Neutrophil (primary cell): ENCODE measurements at regions not wholly inside any gene's neighbourhood (a gene's known extent, or its start where the extent isn't known, plus 50 kb on each side); places are given as distances from the start of the nearest gene placed in this dataset.
"Not testable (repeated sequence)": the region's sequence is repeated elsewhere in the genome, so short reads cannot be mapped to it uniquely, and the experiment has no call there.

Experiments used
- H3K27ac ChIP-seq: fragments of 200-600 bp; sonication (generic); 2 replicates; pipeline ENCODE4 v1.5.1; 2016; ENCODE audit warnings: mild to moderate bottlenecking, moderate library complexity
- H3K27me3 ChIP-seq: fragments of 200-600 bp; sonication (generic); 2 replicates; pipeline ENCODE4 v1.6.0; 2016; ENCODE audit warnings: mild to moderate bottlenecking
- H3K36me3 ChIP-seq: fragments of 200-600 bp; sonication (generic); 2 replicates; pipeline ENCODE4 v1.5.1; 2017
- H3K4me1 ChIP-seq, 2 experiments: fragments of 200-600 bp in 1 of 2; sonication (generic) in 1 of 2; 1 replicate in 1 of 2; 2 replicates in 1 of 2; pipeline versions ENCODE4 v1.5.1 to v1.6.1; 2013 to 2016; ENCODE audit warnings: low read depth in 1 of 2, low read length in 1 of 2, mild to moderate bottlenecking in 1 of 2, moderate library complexity in 1 of 2; ENCODE audit not compliant: control insufficient read depth in 1 of 2, insufficient read depth in 1 of 2
- H3K4me3 ChIP-seq, 2 experiments: fragments of 200-600 bp in 1 of 2; sonication (generic) in 1 of 2; 1 replicate in 1 of 2; 2 replicates in 1 of 2; pipeline ENCODE4 v1.5.1; 2013 to 2016; ENCODE audit warnings: low read depth in 1 of 2, low read length in 1 of 2, mild to moderate bottlenecking in 1 of 2, moderate library complexity in 1 of 2
- H3K9me3 ChIP-seq: fragments of 200-600 bp; sonication (generic); 2 replicates; pipeline ENCODE4 v1.5.1; 2016
- CTCF ChIP-seq: fragments of 200-600 bp; sonication (generic); IDR thresholded peaks from 2 replicates; pipeline ENCODE4 v1.5.1; 2016; ENCODE audit warnings: antibody characterized with exemption

GRCh38 chr6:85363870-85364269, 86.0 kb upstream of the NT5E start:
- TF ChIP-seq CTCF, result no peak
- H3K27ac ChIP-seq, result no peak overlapping the region

GRCh38 chr6:85362652-85363310, 87.1 kb upstream of the NT5E start:
- no peak overlapping the region for H3K4me3 ChIP-seq
- no peak overlapping the region for H3K27ac ChIP-seq
- H3K9me3 ChIP-seq, result no peaks in the 10 kb centered on the region
- no peaks in the 10 kb centered on the region for H3K4me1 ChIP-seq
- TF ChIP-seq CTCF, result no peak
- no peaks in the 10 kb centered on the region for H3K36me3 ChIP-seq
- H3K27me3 ChIP-seq, result no peaks in the 10 kb centered on the region

More at GRCh38 chr6:85363870-85364269, 86.0 kb upstream of the NT5E start:
- Histone ChIP-seq H3K27me3 (no peaks in the 10 kb centered on the region), H3K4me3 (no peak overlapping the region), H3K4me1 (no peaks in the 10 kb centered on the region), H3K36me3 (no peaks in the 10 kb centered on the region), H3K9me3 (no peaks in the 10 kb centered on the region)

- Histone ChIP-seq H3K4me3 (no peak overlapping the region), H3K4me1 (no peaks in the 10 kb centered on the region), H3K27ac (no peak overlapping the region), H3K9me3 (no peaks in the 10 kb centered on the region), H3K36me3 (no peaks in the 10 kb centered on the region), H3K27me3 (no peaks in the 10 kb centered on the region)
- no peak for TF ChIP-seq CTCF
Measured at GRCh38 chr6:85361643-85362014, 88.3 kb upstream of the NT5E start.

GRCh38 chr6:85360794-85361642, 88.9 kb upstream of the NT5E start:
- H3K9me3 ChIP-seq, result no peaks in the 10 kb centered on the region
- H3K27me3 ChIP-seq, result no peaks in the 10 kb centered on the region
- TF ChIP-seq CTCF, result no peak
- H3K36me3 ChIP-seq, result no peaks in the 10 kb centered on the region
- no peaks in the 10 kb centered on the region for H3K4me1 ChIP-seq
- no peak overlapping the region for H3K27ac ChIP-seq
- no peak overlapping the region for H3K4me3 ChIP-seq

DNA sequence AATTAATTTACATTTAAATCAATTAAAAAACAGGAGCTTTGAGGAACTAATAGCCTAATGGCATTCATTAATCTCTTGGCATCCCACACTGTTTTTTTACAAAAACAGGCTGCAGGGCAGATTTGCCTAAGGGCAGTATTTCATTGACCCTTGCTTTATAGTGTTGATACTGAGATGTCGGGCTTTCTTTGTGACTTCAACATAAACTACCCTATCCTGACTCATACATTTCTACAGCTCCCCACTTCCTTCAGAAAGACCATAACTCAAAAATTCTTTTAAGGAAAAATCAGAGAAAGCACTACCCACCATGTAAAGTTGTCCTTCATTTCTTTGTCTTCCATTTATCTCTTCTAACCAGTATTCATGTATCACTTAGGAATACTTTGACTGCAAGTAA, 92.2 kb upstream of the NT5E start:
- Histone ChIP-seq H3K36me3 (no peaks in the 10 kb centered on the region), H3K27ac (no peak overlapping the region), H3K4me1 (no peaks in the 10 kb centered on the region), H3K9me3 (no peaks in the 10 kb centered on the region), H3K27me3 (no peaks in the 10 kb centered on the region), H3K4me3 (no peak overlapping the region)
- no peak for TF ChIP-seq CTCF

- H3K4me1 ChIP-seq, H3K36me3 ChIP-seq, H3K27ac ChIP-seq: not testable (repeated sequence)
Measured at GRCh38 chr6:85356743-85357142, 93.1 kb upstream of the NT5E start.

More at GRCh38 chr6:85356743-85357142, 93.1 kb upstream of the NT5E start:
- not testable (repeated sequence) for H3K27me3 ChIP-seq, H3K4me3 ChIP-seq, H3K9me3 ChIP-seq
